ENCODE measurements at regions not wholly inside any gene's neighbourhood (a gene's known extent, or its start where the extent isn't known, plus 50 kb on each side); places are given as distances from the start of the nearest gene placed in this dataset.

GRCh38 chr10:56844978-56845529 lies 484.0 kb upstream of the ZWINT start:
- no peak overlapping the region for H3K27ac Mint-ChIP-seq
- no peaks in the 10 kb centered on the region for H3K4me1 Mint-ChIP-seq (ENCODE audit: low read depth)
- no peaks in the 10 kb centered on the region for H3K36me3 Mint-ChIP-seq
- H3K27me3 Mint-ChIP-seq = no peaks in the 10 kb centered on the region
- no peak overlapping the region for H3K4me3 Mint-ChIP-seq
- H3K9me3 Mint-ChIP-seq (ENCODE audit: low read depth) = peaks cover 5% of the 10 kb centered on the region

DNA sequence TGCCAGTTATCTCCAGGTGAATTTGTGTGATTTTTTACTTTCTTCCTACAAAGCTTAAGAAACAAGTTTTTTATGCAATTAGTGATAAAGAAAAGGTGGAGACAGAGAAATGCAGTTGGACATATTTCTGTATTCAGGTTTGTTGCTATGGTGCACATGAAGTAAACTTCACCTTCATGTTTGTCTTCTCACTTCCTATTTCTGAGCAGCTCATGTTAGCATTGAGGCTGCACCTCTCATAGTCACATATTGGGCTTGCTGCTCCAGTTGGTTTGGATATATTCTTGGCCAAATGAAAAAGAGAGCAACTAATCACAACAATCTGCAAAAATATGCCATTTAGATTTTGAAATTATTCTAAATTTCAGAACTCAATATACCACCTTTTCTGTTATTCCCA lies 475.6 kb upstream of the ZWINT start:
- Mint-ChIP-seq H3K4me3 (no peak overlapping the region), H3K9me3 (ENCODE audit: low read depth) (peaks cover 4% of the 10 kb centered on the region), H3K27ac (no peak overlapping the region), H3K36me3 (no peaks in the 10 kb centered on the region), H3K27me3 (no peaks in the 10 kb centered on the region), H3K4me1 (ENCODE audit: low read depth) (no peaks in the 10 kb centered on the region)

GRCh38 chr10:56831681-56832080 lies 470.6 kb upstream of the ZWINT start:
- Mint-ChIP-seq H3K27ac (no peak overlapping the region), H3K9me3 (ENCODE audit: low read depth) (peaks cover 20% of the 10 kb centered on the region), H3K36me3 (no peaks in the 10 kb centered on the region), H3K4me1 (ENCODE audit: low read depth) (no peaks in the 10 kb centered on the region), H3K4me3 (no peak overlapping the region), H3K27me3 (no peaks in the 10 kb centered on the region)

DNA sequence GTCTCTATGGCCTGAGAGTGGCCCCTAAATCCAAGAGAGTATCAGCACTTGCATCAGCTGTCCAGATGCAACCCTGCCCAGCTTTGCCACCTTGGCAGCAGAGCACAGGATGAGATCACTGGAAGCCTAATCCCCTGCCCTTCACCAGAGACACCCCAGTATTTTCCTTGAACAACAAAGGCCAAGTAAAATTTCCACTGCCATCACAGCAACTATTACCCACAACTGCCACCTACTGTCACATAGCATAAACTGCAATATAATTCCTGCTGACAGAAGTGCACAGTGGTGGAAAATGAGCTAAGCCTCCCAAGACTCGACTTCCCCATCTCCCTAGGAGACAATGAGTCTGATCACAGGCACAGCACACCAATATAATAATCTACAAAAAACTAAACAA lies 462.8 kb upstream of the ZWINT start:
- Mint-ChIP-seq H3K4me3 (no peak overlapping the region), H3K4me1 (ENCODE audit: low read depth) (no peaks in the 10 kb centered on the region), H3K27ac (no peak overlapping the region), H3K36me3 (no peaks in the 10 kb centered on the region), H3K9me3 (ENCODE audit: low read depth) (peaks cover 31% of the 10 kb centered on the region), H3K27me3 (no peaks in the 10 kb centered on the region)

GRCh38 chr10:56805022-56805421 lies 444.0 kb upstream of the ZWINT start:
- H3K27me3 Mint-ChIP-seq = no peaks in the 10 kb centered on the region
- H3K36me3 Mint-ChIP-seq = no peaks in the 10 kb centered on the region
- no peaks in the 10 kb centered on the region for H3K4me1 Mint-ChIP-seq (ENCODE audit: low read depth)
- peaks cover 12% of the 10 kb centered on the region for H3K9me3 Mint-ChIP-seq (ENCODE audit: low read depth)
- no peak overlapping the region for H3K4me3 Mint-ChIP-seq
- no peak overlapping the region for H3K27ac Mint-ChIP-seq

GRCh38 chr10:56785292-56785691 lies 424.2 kb upstream of the ZWINT start:
- H3K4me3 Mint-ChIP-seq = no peak overlapping the region
- H3K27me3 Mint-ChIP-seq = no peaks in the 10 kb centered on the region
- H3K36me3 Mint-ChIP-seq = no peaks in the 10 kb centered on the region
- no peak overlapping the region for H3K27ac Mint-ChIP-seq
- no peaks in the 10 kb centered on the region for H3K4me1 Mint-ChIP-seq (ENCODE audit: low read depth)
- H3K9me3 Mint-ChIP-seq (ENCODE audit: low read depth) = peaks cover 6% of the 10 kb centered on the region

GRCh38 chr10:56782503-56782902 lies 421.4 kb upstream of the ZWINT start:
- no peaks in the 10 kb centered on the region for H3K27me3 Mint-ChIP-seq
- no peaks in the 10 kb centered on the region for H3K4me1 Mint-ChIP-seq (ENCODE audit: low read depth)
- H3K4me3 Mint-ChIP-seq = no peak overlapping the region
- H3K36me3 Mint-ChIP-seq = no peaks in the 10 kb centered on the region
- H3K9me3 Mint-ChIP-seq (ENCODE audit: low read depth) = peaks cover 4% of the 10 kb centered on the region
- no peak overlapping the region for H3K27ac Mint-ChIP-seq

DNA sequence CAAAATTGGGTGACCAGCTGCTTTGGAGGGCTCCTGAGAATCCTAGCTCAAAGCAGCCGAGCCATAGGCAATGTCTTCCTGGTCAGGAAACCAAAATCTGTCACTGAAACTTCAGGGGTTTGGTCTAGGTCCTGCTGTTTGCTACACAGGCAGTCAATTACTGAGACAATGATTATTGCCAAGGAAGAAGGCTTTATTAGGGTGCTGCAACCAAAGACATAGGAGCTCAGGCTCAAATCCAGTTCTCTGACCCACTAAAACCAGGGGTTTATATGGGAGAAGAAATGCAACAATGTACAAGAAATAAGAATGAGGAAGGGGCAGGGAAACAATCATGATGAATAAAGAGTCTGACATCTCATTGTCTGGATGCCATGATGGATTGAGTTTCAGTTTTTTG lies 410.3 kb upstream of the ZWINT start:
- no peaks in the 10 kb centered on the region for H3K4me1 Mint-ChIP-seq (ENCODE audit: low read depth)
- H3K9me3 Mint-ChIP-seq (ENCODE audit: low read depth) = peaks cover 8% of the 10 kb centered on the region
- no peaks in the 10 kb centered on the region for H3K36me3 Mint-ChIP-seq
- no peaks in the 10 kb centered on the region for H3K27me3 Mint-ChIP-seq
- no peak overlapping the region for H3K27ac Mint-ChIP-seq
- H3K4me3 Mint-ChIP-seq = no peak overlapping the region

GRCh38 chr10:56763090-56763489 lies 402.0 kb upstream of the ZWINT start:
- no peaks in the 10 kb centered on the region for H3K36me3 Mint-ChIP-seq
- no peaks in the 10 kb centered on the region for H3K27me3 Mint-ChIP-seq
- H3K9me3 Mint-ChIP-seq (ENCODE audit: low read depth) = peaks cover 24% of the 10 kb centered on the region
- no peak overlapping the region for H3K27ac Mint-ChIP-seq
- H3K4me1 Mint-ChIP-seq (ENCODE audit: low read depth) = no peaks in the 10 kb centered on the region
- H3K4me3 Mint-ChIP-seq = no peak overlapping the region

GRCh38 chr10:56745490-56745889 lies 384.4 kb upstream of the ZWINT start:
- Mint-ChIP-seq H3K4me1 (ENCODE audit: low read depth) (no peaks in the 10 kb centered on the region), H3K9me3 (ENCODE audit: low read depth) (peaks cover 18% of the 10 kb centered on the region), H3K27ac (no peak overlapping the region)

DNA sequence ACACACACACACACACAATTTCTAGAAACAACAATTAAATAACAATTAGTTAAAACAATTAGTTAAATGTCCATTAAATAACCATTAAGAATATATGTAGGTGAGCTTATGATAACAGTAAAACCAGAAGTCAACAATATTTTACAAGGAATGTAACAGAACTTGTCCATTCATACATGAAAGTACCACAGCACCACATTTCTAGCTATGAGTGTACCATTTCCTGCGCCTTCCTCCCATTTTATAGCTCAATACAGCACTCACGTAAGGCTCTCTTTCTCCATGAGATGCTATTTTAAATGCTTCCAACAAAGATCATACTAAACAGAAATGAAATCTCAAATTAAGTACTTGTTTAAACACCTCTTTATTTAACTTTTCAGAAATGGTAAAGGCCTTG lies 367.3 kb upstream of the ZWINT start:
- H3K9me3 Mint-ChIP-seq (ENCODE audit: low read depth) = peaks cover 22% of the 10 kb centered on the region
- no peaks in the 10 kb centered on the region for H3K4me1 Mint-ChIP-seq (ENCODE audit: low read depth)
- no peaks in the 10 kb centered on the region for H3K27me3 Mint-ChIP-seq
- no peak overlapping the region for H3K27ac Mint-ChIP-seq
- no peaks in the 10 kb centered on the region for H3K36me3 Mint-ChIP-seq
- no peak overlapping the region for H3K4me3 Mint-ChIP-seq

More at GRCh38 chr10:56745490-56745889, 384.4 kb upstream of the ZWINT start:
- Mint-ChIP-seq H3K4me3 (no peak overlapping the region), H3K27me3 (no peaks in the 10 kb centered on the region), H3K36me3 (no peaks in the 10 kb centered on the region)

- Mint-ChIP-seq H3K9me3 (ENCODE audit: low read depth) (peaks cover 3% of the 10 kb centered on the region), H3K36me3 (no peaks in the 10 kb centered on the region), H3K4me3 (no peak overlapping the region), H3K27me3 (no peaks in the 10 kb centered on the region), H3K4me1 (ENCODE audit: low read depth) (no peaks in the 10 kb centered on the region), H3K27ac (no peak overlapping the region)
Observed at GRCh38 chr10:56722912-56723311, 361.9 kb upstream of the ZWINT start.

GRCh38 chr10:56715262-56715661 lies 354.2 kb upstream of the ZWINT start:
- H3K27me3 Mint-ChIP-seq = no peaks in the 10 kb centered on the region

DNA sequence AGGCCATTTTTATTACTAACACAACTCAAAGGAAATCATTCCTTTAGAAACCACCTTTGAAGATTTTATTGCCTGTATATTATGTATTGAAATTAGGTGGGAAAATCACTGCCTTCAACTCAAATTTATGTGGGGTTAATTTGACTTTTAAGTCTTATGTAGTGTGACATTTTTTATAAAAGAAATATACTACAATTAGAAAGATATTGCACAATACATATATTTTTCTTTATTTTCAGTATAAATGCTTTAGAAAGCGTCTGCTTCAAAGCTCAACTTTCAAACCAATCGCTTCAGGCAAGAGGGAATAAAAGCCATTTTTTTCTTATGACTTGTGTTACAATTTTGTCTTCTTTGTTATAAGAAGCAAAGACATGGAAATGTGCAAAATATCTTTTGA lies 337.4 kb upstream of the ZWINT start:
- Mint-ChIP-seq H3K27me3 (no peaks in the 10 kb centered on the region), H3K9me3 (ENCODE audit: low read depth) (peaks cover 4% of the 10 kb centered on the region), H3K4me1 (ENCODE audit: low read depth) (no peaks in the 10 kb centered on the region), H3K27ac (no peak overlapping the region), H3K36me3 (no peaks in the 10 kb centered on the region), H3K4me3 (no peak overlapping the region)

More at GRCh38 chr10:56715262-56715661, 354.2 kb upstream of the ZWINT start:
- no peaks in the 10 kb centered on the region for H3K36me3 Mint-ChIP-seq
- no peaks in the 10 kb centered on the region for H3K4me1 Mint-ChIP-seq (ENCODE audit: low read depth)
- no peaks in the 10 kb centered on the region for H3K9me3 Mint-ChIP-seq (ENCODE audit: low read depth)
- H3K27ac Mint-ChIP-seq = no peak overlapping the region
- H3K4me3 Mint-ChIP-seq = no peak overlapping the region

DNA sequence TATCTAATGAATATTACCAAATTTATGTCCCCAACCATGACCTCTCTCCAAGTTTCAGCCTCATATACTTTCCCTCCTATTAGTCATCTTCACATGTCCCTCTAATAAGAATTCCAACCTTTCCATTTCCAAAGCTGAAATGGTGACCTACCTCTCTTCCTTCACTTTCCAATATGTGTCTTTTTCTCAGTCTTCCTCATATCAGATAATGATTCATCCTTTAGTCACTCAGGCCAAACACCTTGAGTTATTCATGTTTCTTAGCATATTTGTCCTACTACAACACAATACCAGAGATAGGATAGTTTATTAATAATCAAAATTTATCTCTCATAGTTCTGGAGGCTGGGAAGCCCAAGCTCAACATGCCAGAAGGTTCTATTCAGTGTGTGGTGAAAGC lies 318.5 kb upstream of the ZWINT start:
- H3K9me3 Mint-ChIP-seq (ENCODE audit: low read depth) = peaks cover 18% of the 10 kb centered on the region
- H3K4me3 Mint-ChIP-seq = no peak overlapping the region
- H3K27ac Mint-ChIP-seq = no peak overlapping the region
- H3K36me3 Mint-ChIP-seq = no peaks in the 10 kb centered on the region
- no peaks in the 10 kb centered on the region for H3K4me1 Mint-ChIP-seq (ENCODE audit: low read depth)
- no peaks in the 10 kb centered on the region for H3K27me3 Mint-ChIP-seq

DNA sequence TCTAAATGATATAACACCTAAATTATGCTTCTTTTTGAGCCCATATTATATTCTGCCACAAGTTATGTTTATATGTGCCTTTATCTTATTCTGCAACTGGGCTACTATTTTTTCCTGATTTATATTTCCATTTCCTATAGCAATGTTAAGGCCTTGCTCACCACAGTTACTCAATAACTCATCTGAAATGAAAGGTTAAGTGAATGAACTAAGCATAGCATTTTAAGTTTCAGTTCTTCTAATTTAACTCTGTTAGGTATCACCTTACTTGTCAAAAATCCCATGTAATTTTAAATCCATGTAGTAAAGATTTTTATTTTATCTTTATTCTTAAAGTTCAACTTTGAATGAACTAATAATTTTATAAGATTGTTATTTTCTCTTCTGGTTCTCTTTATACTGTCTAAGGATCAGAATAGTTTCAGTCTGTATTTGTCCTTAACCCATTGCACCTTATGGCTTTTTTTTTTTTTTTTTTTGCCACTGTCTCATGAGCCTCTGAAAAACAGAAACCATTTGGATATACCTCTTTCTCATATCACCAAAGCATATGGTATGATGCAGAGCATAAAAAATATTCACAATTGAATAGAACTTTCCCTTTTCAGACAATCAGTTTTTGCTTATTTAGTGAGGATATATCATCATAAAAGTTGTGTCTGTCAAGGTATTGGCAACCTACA lies 301.8 kb upstream of the ZWINT start:
- H3K27ac Mint-ChIP-seq = no peak overlapping the region
- H3K27me3 Mint-ChIP-seq = no peaks in the 10 kb centered on the region
- H3K4me3 Mint-ChIP-seq = no peak overlapping the region
- H3K36me3 Mint-ChIP-seq = no peaks in the 10 kb centered on the region
- H3K4me1 Mint-ChIP-seq (ENCODE audit: low read depth) = no peaks in the 10 kb centered on the region
- no peaks in the 10 kb centered on the region for H3K9me3 Mint-ChIP-seq (ENCODE audit: low read depth)
